Panc1 (cell line): ENCODE measurements at regions not wholly inside any gene's neighbourhood (a gene's known extent, or its start where the extent isn't known, plus 50 kb on each side); places are given as distances from the start of the nearest gene placed in this dataset.

Experiments
- CTCF ChIP-seq: fragments of 450-650 bp; IDR thresholded peaks from 2 replicates; pipeline ENCODE4 v1.5.1; 2017; ENCODE audit warnings: mild to moderate bottlenecking
- POLR2AphosphoS5 ChIP-seq: IDR thresholded peaks from 2 replicates; pipeline ENCODE4 v1.6.1; 2012; ENCODE audit warnings: mild to moderate bottlenecking, low read depth, low read length, moderate library complexity
- REST ChIP-seq, 2 experiments: IDR thresholded peaks; 2 replicates each; pipeline ENCODE4 v1.6.1; 2011 to 2012; ENCODE audit warnings: low read depth in 2 of 2, control low read depth in 1 of 2, low read length in 1 of 2, mild to moderate bottlenecking in 1 of 2, moderate library complexity in 1 of 2; ENCODE audit not compliant: insufficient read depth in 1 of 2
- SIN3A ChIP-seq: IDR thresholded peaks from 2 replicates; pipeline ENCODE4 v1.6.1; 2012; ENCODE audit warnings: low read depth, mild to moderate bottlenecking, low read length, moderate library complexity, borderline replicate concordance; ENCODE audit not compliant: insufficient read depth

DNA sequence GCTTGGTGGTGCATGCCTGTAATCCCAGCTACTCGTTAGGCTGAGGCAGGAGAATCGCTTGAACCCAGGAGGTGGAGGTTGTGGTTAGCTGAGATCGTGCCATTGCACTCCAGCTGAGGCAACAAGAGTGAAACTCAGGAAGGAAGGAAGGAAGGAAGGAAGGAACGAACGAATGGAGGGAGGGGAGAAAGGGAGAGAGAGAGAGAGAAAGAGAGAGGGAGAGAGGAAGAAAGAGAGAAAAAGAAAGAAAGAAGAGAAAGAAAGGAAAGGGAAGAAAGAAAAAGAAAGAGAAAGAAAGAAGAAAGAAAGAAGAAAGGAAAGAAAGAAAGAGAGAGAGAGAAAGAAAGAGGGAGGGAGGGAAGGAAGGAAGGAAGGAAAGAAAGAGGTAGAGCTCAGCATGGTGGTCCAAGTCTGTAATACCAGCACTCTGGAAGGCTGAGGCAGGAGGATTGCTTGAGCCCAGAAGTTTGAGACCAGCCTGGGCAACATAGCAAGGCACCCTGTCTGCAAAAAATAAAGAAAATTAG, 81.9 kb downstream of the P2RY1 start:
- TF ChIP-seq CTCF (no peak), POLR2AphosphoS5 (no peak), SIN3A (no peak), REST (IDR thresholded peaks at IDR 0.05; ENCODE audit: insufficient read depth in 1 of 2, low read depth in 2 of 2, low read length in 1 of 2) (no peak)
